Activated T-cell treated with anti-CD3 and anti-CD28 coated beads for 4 hours (primary cell): ENCODE measurements at regions not wholly inside any gene's neighbourhood (a gene's known extent, or its start where the extent isn't known, plus 50 kb on each side); places are given as distances from the start of the nearest gene placed in this dataset.

Experiments used
- DNase-seq: peaks from one replicate; pipeline ENCODE4 v3.0.0-alpha.2; 2020

DNA sequence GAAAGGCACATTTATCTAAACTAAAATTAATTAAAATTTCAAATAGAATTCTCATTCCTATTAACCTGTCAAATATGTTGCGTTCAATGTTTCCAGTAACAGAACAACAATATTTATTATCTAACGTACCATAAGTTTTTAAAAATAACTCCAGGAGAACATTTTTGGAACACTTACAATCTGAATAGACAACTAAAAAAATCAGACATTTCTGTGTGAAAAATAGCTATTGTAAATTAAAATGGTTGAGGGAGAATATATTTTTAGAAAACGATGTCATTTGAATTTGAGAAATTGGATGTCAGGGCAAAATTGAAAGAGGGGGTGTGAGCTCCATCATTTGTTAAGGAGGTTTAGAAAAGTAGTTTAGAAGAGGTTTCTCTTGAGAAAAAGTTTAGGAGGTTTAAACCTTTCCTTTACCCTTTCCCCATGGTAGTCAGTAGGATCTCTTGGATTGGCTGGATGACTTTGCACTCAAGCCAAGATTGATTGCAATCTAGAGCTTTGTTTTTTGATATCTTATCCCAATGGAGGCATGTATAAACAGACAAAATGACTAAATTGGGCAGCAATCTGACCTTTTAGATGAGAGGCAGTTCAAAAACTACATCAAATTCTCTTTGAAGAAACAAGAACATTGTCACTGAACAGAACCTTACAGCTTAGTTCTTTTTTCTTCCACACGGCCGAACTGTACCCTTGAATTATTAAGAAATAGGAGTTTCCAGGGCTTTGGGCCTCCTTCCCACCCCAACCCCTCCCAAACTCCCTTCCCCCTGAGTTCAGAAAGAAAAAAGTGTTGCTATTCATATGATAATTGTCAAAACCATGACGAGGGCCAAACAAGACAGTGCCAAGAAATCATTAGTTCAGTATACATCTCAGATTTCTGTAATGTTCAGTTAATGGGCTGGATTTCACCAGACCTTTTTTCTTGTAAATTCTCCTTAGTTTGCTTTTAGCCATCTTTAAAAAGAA, 79.7 kb upstream of the CDIN1 start:
- no peak for DNase-seq

DNA sequence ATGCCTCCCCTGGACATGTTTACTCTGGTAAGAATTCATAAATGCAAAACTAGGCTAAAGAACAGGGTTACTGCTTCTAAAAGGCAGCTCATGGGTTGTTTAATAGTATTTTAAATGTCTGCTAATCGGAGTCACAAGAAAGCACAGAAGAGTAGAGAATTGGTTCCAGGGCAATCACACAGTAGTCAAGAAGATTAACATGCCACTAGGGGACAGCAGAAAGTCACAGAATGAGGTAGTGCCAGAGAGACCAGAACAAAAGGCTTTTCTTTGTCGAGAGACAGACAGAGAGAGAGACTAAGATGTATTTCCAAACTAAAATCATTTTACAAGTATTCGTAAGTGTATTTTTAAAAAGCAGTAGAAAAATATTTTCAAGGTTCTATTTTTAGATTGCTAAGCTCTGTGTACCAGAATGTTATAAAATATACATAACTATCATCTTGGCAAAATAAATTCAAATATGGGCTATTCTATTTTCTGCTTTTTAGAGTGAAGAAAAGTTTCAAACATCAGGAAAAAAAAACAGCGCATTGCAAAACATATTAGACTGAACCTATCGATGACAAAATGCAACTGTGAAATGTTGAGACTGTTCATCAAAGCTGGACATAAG, 78.3 kb upstream of the CDIN1 start:
- DNase-seq: no peak

DNA sequence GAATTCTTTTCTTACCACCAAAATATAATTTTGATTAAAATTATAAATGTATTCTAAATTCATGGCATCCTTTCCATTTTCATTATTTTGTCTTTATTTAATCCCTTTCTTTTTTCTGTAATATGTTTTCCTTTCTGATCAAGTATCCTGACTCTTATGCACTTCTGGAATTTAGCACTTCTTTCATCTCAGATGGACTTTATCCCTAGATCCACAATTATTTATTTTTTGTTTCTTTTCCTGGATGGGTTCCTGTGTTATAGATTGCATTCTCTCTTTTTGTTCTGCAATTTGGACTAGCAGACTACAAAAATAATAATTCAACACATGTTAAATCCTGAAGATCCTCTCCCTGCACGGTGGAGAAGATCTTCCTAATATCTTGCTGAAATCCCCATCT, 76.9 kb upstream of the CDIN1 start:
- no peak for DNase-seq

DNA sequence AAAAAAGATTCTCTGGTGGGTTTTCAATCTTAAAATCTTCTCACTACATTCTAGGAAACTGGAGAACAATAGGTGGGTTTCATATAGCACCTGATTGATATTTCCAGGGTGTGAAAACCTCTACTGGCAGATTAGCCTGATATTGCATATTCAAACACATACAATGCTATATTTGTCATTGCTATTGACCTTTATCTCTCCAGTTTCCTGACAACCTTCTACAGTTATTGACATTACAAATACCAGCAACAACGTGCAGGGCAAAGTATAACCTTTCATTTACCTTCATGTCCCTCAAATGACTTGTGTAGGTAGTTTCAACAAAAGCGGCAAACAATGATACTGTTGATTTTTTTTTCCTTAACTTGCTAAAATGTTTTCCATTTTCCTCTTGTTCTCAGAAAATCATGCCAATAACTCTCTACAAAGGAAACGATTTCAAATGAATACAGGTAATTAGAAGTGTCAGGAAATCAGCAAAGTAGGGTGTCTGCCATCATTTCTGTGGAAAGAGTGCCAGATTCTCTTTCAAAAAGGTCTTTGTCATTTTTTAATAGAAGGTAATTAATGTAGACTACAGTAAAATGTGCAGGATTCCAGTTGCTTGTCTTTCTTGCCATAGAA, 72.6 kb upstream of the CDIN1 start:
- no peak for DNase-seq

DNA sequence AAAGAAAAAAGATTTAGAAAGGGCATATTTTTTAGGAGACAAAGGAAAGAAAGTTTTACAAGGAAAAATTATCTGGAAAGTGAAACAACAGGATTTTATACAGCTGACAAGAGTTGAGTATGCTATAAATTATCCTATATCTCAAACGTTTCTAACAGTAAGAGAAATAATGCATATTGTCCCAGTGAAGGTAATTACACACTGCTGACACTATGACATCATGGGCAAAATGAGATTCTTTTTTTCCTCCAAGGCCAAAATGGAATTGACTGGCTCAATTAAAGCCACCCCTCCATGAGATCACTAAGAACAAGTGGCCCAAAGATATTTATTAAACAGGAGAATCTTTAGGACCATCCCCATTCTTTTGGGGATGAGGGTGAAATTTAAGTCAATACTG, 72.0 kb upstream of the CDIN1 start:
- no peak for DNase-seq

DNA sequence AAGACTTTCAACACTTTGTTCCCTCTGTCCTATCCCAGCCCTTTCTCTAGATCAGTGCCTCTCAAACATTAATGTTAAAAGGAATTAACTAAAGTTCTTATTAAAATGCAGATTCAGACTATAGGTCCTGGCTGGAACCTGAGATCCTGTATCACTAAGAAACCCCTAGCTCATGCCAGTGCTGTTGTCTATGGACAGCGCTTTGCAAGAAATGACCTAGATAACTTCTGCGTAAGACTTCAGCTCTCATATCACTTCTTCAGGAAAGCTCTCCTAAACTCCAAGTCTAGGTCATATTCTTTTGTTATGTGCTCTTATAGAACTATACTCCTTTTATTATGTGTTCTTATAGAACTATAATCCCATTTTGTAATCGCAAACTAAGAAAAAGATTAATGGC, 67.8 kb upstream of the CDIN1 start:
- no peak for DNase-seq

DNA sequence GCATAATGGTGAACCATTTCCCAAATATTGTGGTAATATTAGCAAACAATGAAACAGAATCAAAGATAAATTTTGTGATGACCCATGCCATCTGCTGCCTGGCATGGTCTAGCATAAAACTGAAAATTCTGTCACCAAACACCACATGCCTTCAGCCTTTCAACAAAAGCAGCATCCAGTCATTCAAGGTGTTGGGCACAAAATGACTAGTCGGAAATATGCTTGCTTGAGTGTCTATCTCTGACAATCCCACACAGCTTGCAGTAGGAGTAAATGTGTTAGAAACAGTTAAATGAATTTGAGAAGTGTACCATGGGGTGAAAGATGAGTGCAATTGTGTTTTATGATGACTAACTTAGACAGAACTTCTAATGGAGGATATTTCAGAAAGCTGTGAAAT, 61.7 kb upstream of the CDIN1 start:
- DNase-seq: no peak

DNA sequence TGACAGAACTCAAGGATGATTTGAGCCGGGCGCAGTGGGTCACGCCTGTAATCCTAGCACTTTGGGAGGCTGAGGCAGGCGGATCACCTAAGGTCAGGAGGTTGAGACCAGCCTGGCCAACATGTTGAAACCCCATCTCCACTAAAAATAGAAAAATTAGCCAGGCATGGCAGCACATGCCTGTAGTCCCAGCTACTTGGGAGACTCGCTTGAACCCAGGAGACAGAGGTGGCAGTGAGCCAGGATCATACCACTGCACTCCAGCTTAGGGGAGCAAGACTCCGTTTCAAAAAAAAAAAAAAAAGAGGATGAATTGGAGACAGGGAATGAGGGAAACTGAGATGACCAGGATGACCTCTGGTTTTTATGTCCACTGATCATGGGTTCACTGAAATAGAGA, 60.4 kb upstream of the CDIN1 start:
- DNase-seq: no peak

DNA sequence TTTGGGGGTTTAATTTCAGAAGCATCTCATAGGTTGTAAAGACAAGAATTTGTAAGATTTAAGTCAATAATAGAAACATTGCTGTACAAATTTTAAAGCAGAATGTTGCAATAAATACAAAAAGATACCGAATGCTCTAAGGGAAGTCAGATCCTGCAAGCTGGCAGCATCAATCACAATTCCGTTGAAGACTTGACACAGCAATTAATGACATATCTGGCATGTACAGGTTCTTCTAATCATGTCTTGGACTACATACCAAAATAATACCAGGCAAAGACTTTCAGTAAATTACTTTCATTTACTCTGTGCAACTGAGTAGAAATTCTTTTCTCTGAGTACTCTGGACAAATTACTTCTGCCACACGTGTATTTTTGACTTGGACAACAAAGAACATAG, 54.0 kb upstream of the CDIN1 start:
- no peak for DNase-seq

DNA sequence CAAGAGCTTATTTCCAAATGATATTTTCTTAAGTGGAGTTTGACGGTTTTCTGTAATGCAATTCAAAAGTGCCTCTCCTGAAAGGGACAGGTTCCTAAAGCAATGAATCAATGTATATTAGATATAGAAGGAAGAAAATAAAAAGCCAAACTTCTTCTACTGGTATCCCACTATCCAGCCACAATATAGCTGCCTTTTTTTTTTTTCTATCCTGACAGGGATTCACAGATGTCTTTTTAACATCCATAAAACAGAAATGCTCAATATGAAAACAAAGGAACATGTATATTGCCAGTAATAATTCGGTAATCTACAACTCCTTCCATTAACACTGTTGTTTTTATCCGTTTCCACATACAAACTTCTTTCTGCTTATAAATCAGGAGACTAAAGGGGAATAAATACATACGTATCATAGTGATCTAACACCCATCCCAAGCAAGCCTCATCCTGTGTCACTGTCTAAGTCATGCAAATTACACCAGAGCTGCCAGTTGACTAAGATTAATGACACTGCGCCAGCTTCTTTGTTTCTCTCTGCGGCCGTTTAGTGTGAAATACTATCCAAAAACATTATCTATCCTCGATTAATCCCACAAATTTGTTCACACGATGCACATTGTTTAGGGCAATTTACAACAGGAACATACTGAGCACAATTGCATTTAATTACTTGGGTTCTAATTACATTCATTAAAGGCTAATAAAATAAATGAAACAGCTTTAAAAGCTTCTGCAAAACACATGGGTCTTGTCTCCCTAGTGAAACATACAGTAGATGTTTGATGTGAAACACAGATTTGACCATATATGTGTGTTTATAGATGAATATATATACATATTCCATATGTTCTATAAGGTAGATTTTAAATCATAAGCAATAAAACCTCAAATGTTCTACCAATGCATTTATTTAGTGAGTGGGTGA, 51.9 kb upstream of the CDIN1 start:
- DNase-seq: no peak

DNA sequence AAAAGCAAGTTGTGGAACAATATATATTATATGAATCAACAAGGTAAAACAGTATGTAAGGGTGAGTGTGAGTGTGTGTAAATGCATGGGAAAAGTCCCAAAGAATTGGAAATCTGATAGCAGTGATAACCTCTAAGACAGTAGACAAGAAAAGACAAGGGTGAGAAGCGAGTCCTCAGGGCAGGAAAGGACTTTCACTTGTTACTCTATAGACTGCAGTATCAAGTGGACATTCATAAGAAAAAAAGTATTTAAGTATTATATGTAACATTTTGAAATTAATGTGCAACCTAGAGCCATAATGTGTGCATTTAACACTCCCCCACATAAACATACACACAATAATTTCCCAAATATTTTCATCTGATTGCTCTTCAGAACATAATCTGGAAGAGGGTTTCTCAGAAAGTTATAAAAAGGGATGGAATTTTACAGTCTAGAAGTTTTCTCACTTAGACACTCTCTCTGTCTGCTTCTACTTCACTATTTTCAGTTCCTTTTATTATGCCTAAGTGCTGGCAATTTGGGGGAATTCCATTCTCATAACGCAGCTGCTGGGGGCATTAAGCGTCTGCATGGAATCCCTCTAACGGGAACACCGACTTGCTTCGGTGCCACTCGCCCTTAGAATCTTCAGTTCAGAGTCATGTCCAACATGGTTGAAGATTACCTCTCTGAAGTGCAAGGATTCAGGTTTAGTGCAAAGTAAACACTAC, 50.0 kb upstream of the CDIN1 start:
- DNase-seq: no peak
